GM21381 (cell line): ENCODE measurements at regions not wholly inside any gene's neighbourhood (a gene's known extent, or its start where the extent isn't known, plus 50 kb on each side); places are given as distances from the start of the nearest gene placed in this dataset.
"Not testable (repeated sequence)": the region's sequence is repeated elsewhere in the genome, so short reads cannot be mapped to it uniquely, and the experiment has no call there.

Experiments used
- ATAC-seq: cut with Tn5 transposase; IDR thresholded peaks from one replicate; pipeline ENCODE4 v1.9.1; 2021; ENCODE audit warnings: mild to moderate bottlenecking, moderate library complexity; ENCODE audit not compliant: unreplicated experiment

GRCh38 chr4:120316416-120316815 lies 249.8 kb upstream of the MAD2L1 start:
- ATAC-seq = no peak

GRCh38 chr4:120314969-120315368 lies 248.3 kb upstream of the MAD2L1 start:
- no peak for ATAC-seq

- ATAC-seq = no peak
These were observed 238.2 kb upstream of the MAD2L1 start for GRCh38 chr4:120304801-120305200.

GRCh38 chr4:120299631-120300030 lies 233.0 kb upstream of the MAD2L1 start:
- no peak for ATAC-seq

- ATAC-seq = no peak
These were observed 226.7 kb upstream of the MAD2L1 start for GRCh38 chr4:120293341-120293740.

GRCh38 chr4:120291541-120291940 lies 224.9 kb upstream of the MAD2L1 start:
- ATAC-seq = no peak

DNA sequence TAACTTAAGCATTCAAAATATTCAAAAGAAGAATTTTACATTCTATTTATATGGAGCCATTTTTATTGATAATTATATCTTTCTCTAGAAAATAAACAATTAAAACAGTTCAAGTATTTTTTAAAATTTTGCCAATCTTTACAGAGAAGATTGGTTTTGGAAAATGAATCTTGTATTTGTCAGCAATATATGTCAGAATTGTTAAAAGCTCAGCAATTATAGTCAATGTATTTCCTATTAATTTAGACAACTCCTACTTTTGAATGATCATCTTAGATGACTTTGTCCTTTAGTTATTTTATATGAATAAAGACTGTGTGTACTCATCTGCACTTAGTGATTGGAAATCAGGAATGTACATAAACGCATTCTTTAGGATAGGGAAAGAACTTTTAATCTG lies 223.9 kb upstream of the MAD2L1 start:
- ATAC-seq = no peak

DNA sequence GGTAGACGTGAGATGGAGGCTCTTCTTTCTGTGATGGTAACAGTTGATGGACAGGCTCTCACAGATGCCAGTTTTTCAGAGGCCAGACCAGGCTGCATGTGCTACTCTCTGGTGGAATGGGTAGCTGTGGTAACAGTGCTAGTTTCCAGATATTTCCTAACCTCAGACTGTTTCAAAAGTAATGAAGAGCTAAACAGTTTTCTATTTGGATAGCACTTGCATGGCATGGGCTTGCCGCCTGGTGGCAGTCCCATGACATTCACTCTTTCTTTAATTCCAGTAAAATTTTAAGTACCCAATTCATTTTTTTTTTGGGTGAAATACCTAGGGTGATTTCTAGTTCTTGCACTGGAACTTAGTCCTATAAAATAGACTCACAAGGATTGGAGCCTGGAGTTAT lies 220.2 kb upstream of the MAD2L1 start:
- no peak for ATAC-seq

- no peak for ATAC-seq
These were observed 214.9 kb upstream of the MAD2L1 start for GRCh38 chr4:120281581-120281980.

- no peak for ATAC-seq
These were observed 210.7 kb upstream of the MAD2L1 start for GRCh38 chr4:120277391-120277790.

DNA sequence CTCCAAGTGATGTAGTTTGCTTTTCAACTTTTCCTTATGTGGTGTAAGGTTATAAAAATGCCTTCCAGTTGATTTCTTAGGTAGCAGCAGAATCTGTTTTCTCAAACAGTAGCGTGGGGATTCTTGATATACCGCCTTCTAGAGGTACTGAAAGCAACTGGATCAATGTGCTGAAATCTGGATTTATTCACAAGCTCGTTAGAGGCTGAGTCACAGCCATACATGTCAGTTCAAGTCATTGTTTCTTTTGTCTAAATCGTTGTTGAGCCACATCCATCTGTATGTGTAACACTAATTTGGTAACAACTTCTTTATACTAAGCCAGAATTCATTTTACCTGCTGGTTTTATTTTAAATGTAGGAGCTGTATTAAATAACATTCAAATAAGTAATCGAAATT lies 200.0 kb upstream of the MAD2L1 start:
- no peak for ATAC-seq

DNA sequence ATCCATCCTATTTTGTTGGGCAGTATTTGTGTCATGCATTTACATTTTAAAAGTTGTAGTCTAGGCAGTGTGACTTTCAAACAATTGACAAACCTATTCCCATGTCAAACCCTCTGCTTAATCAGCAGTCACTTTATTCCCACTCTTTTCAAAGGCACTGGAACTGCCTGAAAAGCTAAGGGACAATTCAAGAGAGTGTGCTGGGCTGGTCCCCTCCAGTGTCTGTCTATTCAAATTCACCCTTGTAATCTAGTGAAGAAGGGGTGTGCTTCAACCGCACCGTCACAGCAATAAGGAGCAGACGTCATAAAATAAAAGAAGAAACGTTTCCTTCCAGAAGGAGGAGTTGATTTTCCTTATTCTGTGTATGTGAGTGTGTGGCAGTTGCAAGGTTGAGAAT lies 197.0 kb upstream of the MAD2L1 start:
- ATAC-seq = no peak

DNA sequence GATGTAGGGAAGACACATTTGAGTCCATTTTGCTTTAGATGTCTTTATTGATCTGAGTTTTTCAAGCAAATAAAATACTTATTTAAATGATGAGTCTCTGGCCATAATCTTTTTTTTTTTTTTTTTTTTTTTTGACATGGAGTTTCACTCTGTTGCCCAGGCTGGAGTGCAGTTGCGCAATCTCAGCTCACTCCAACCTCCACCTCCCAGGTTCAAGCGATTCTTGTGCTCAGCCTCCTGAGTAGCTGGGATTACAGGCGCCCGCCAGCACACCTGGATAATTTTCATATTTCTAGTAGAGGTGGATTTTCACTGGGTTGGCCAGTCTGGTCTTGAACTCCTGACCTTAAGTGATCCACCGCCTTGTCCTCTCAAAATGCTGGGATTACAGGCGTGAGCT lies 194.5 kb upstream of the MAD2L1 start:
- no peak for ATAC-seq

DNA sequence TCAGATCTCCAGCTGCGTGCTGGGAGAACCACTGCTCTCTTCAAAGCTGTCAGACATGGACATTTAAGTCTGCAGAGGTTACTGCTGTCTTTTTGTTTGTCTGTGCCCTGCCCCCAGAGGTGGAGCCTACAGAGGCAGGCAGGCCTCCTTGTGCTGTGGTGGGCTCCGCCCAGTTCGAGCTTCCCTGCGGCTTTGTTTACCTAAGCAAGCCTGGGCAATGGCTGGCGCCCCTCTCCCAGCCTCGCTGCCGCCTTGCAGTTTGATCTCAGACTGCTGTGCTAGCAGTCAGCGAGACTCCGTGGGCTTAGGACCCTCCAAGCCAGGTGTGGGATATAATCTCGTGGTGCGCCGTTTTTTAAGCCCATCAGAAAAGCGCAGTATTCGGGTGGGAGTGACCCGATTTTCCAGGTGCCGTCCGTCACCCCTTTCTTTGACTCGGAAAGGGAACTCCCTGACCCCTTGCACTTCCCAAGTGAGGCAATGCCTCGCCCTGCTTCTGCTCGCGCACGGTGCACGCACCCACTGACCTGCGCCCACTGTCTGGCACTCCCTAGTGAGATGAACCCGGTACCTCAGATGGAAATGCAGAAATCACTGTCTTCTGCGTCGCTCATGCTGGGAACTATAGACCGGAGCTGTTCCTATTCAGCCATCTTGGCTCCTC lies 189.6 kb upstream of the MAD2L1 start:
- not testable (repeated sequence) for ATAC-seq

GRCh38 chr4:120238277-120238973 lies 171.8 kb upstream of the MAD2L1 start:
- no peak for ATAC-seq

DNA sequence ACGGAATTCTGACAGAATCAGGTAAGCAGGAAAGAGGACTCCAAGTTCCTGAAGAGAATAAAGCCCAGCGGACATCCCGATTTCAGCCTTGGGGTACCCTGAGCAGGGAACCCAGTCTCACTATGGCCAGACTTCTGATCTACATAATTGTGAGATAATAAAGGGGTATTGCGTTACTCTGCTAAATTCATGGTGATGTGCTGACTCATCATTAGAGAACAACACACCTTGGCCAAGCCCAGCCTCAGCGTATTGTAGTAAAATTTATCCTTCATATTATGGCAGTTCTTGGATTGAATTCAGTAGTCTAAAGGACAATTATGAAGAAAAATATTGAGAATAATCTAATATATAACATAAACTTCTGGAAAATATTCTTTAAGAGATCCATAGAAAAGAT lies 170.2 kb upstream of the MAD2L1 start:
- ATAC-seq = no peak

GRCh38 chr4:120232050-120232449 lies 165.4 kb upstream of the MAD2L1 start:
- no peak for ATAC-seq

DNA sequence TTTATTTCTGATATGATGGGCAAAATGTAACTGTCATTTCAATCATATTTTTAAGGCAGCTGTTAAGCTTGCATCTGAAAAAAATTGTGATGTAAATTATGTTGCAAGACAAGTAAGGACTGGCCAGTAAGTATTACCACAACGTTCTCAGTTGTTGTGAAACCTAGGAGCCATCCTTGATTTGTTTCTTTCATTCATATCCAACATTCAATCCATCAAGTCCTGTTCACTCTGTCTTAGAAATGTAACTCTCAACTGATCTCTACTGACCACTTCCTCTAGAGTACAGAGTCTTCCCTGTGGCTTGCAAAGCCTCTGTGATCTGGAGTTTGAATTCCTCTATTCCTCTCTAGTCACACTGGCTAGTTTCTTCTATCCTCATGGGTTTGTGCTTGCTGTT lies 161.4 kb upstream of the MAD2L1 start:
- ATAC-seq = no peak

DNA sequence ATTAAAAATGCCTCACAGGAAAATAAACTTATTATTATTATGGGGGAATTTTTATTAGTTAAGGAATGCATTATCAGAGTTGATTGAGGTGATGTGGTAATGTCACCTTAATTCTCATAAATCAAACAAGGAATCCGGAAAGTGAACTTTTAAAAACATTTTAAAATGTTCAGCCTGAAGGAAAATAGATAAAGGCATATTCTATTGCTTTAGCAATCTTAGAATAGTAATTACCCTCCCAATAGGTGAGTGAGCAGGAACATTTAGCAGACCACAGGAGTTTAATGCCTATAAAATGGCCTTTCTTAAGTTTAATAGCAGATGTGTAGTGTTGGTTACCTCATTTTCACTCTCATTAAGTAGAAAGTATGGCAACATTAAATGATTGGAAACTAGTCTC lies 160.9 kb upstream of the MAD2L1 start:
- no peak for ATAC-seq

DNA sequence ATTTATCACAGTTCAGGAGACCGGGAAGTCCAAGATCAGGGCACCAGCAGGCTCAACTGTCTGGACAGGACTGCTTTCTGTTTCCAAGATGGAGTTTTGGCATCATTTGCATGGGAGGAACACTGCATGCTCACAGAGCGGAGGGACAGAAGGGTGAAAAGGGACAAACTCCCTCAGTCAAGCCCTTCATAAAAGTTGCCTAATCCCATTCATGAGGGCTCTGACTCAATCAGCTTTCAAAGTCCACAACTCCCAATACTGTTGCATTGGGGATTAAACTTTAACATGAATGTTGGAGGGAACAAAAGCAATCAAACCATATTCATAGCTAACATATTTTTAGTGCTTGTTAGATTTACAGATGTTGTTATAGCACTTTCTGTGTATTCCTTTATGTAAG lies 158.9 kb upstream of the MAD2L1 start:
- no peak for ATAC-seq

DNA sequence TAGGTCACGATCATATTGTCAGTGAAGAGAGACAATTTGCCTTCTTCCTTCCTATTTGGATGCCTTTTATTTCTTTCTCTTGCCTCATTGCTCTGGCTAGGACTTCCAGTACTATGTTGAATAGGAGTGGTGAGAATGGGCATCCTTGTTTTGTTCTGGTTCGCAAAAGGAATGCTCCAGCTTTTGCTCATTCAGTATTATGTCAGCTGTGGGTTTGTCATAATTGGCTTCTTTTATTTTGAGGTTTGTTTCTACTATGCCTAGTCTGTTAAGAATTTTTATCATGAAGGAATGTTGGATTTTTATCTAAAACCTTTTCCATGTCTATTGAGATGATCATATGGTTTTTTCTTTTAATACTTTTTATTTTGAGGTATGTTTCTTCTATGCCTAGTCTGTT lies 152.3 kb upstream of the MAD2L1 start:
- no peak for ATAC-seq

DNA sequence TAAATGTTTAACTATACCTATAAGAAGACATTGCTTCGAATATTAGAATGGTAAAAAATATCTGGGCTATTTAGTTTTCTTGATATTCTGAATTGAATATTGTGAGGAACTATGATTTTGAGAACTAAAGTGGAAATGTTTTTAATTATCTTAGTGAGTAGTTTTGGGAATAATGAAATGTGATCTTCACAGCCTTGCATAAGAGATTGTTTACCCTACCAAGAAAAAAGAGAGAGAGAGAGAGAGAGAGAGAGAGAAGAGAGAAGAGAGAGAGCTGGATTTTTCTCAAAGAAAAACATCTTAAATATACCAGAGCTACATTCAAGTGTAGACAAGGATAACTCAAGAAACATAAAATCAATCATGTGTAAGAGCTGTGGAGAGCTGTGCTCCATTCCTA lies 148.7 kb upstream of the MAD2L1 start:
- no peak for ATAC-seq
